ENCODE measurements at regions not wholly inside any gene's neighbourhood (a gene's known extent, or its start where the extent isn't known, plus 50 kb on each side); places are given as distances from the start of the nearest gene placed in this dataset.

DNA sequence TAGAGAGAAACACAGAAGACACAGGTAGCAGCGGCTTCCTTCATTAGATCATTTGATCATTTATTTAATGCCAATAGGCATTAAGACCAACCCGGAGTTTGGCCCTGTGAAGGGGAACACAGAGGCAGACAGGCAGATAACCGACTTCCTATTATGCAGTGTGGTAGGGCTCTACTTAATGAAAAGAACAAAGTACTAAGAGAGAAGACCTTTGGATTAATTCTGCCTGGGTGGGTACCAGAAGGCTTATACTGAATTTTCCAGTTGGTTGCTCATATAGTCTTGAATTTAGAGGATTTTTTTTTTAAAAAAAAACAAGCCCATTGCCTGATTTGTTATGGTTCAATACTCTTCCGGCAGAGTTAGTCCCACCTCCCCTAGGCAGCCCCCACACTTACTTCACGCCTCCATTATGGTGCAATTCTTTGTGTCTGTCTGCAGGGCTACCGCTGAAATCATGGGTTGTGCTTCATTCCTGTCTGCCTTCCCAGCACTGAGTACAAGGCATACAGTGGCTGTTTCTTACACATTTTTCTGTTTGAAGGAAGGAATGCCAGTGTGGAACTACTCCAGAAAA is 244.3 kb upstream of the APCDD1 start:
- TF ChIP-seq, protein P1, sequence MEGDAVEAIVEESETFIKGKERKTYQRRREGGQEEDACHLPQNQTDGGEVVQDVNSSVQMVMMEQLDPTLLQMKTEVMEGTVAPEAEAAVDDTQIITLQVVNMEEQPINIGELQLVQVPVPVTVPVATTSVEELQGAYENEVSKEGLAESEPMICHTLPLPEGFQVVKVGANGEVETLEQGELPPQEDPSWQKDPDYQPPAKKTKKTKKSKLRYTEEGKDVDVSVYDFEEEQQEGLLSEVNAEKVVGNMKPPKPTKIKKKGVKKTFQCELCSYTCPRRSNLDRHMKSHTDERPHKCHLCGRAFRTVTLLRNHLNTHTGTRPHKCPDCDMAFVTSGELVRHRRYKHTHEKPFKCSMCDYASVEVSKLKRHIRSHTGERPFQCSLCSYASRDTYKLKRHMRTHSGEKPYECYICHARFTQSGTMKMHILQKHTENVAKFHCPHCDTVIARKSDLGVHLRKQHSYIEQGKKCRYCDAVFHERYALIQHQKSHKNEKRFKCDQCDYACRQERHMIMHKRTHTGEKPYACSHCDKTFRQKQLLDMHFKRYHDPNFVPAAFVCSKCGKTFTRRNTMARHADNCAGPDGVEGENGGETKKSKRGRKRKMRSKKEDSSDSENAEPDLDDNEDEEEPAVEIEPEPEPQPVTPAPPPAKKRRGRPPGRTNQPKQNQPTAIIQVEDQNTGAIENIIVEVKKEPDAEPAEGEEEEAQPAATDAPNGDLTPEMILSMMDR (conservative IDR thresholded peaks at IDR 0.05; ENCODE audit: low read length): no peak
- TF ChIP-seq EZH2phosphoT487 (IDR thresholded peaks at IDR 0.05; ENCODE audit: borderline replicate concordance): no peak
